ENCODE measurements at regions not wholly inside any gene's neighbourhood (a gene's known extent, or its start where the extent isn't known, plus 50 kb on each side); places are given as distances from the start of the nearest gene placed in this dataset.

GRCh38 chr3:24843955-24844354, 349.3 kb upstream of the THRB start:
- POLR2A ChIA-PET: no interaction called here
- Mint-ChIP-seq H3K4me3 (no peak overlapping the region), H3K27ac (no peak overlapping the region), H3K27me3 (no peaks in the 10 kb centered on the region), H3K36me3 (no peaks in the 10 kb centered on the region), H3K4me1 (no peaks in the 10 kb centered on the region), H3K9me3 (no peaks in the 10 kb centered on the region)
- DNase-seq (no peak), ATAC-seq (ENCODE audit: low read depth) (no peak)

GRCh38 chr3:24845524-24846155, 351.0 kb upstream of the THRB start:
- no peaks in the 10 kb centered on the region for H3K4me1 Mint-ChIP-seq
- no peaks in the 10 kb centered on the region for H3K27me3 Mint-ChIP-seq
- H3K4me3 Mint-ChIP-seq: no peak overlapping the region
- no peaks in the 10 kb centered on the region for H3K36me3 Mint-ChIP-seq
- ATAC-seq (ENCODE audit: low read depth) (no peak), DNase-seq (no peak)
- no peaks in the 10 kb centered on the region for H3K9me3 Mint-ChIP-seq
- H3K27ac Mint-ChIP-seq: no peak overlapping the region
- POLR2A ChIA-PET: no interaction called here

- DNase-seq: no peak
These were observed 351.7 kb upstream of the THRB start for GRCh38 chr3:24846286-24846860.

GRCh38 chr3:24850245-24850644, 355.6 kb upstream of the THRB start:
- no peaks in the 10 kb centered on the region for H3K36me3 Mint-ChIP-seq
- ATAC-seq (ENCODE audit: low read depth) (no peak), DNase-seq (no peak)
- H3K27me3 Mint-ChIP-seq: no peaks in the 10 kb centered on the region
- no peak overlapping the region for H3K4me3 Mint-ChIP-seq
- H3K4me1 Mint-ChIP-seq: no peaks in the 10 kb centered on the region
- POLR2A ChIA-PET: no interaction called here
- no peaks in the 10 kb centered on the region for H3K9me3 Mint-ChIP-seq
- no peak overlapping the region for H3K27ac Mint-ChIP-seq

More at GRCh38 chr3:24846286-24846860, 351.7 kb upstream of the THRB start:
- Mint-ChIP-seq H3K27me3 (no peaks in the 10 kb centered on the region), H3K9me3 (no peaks in the 10 kb centered on the region), H3K4me1 (no peaks in the 10 kb centered on the region), H3K27ac (no peak overlapping the region), H3K36me3 (no peaks in the 10 kb centered on the region), H3K4me3 (no peak overlapping the region)
- no peak for ATAC-seq (ENCODE audit: low read depth)
- POLR2A ChIA-PET: no interaction called here

GRCh38 chr3:24853685-24854490, 359.2 kb upstream of the THRB start:
- no peaks in the 10 kb centered on the region for H3K4me1 Mint-ChIP-seq
- no peak overlapping the region for H3K27ac Mint-ChIP-seq
- no peaks in the 10 kb centered on the region for H3K36me3 Mint-ChIP-seq
- H3K9me3 Mint-ChIP-seq: no peaks in the 10 kb centered on the region
- no peak overlapping the region for H3K4me3 Mint-ChIP-seq
- no peaks in the 10 kb centered on the region for H3K27me3 Mint-ChIP-seq
- no peak for DNase-seq
- POLR2A ChIA-PET: no interaction called here
- no peak for ATAC-seq (ENCODE audit: low read depth)

GRCh38 chr3:24854748-24855147, 360.1 kb upstream of the THRB start:
- Mint-ChIP-seq H3K4me3 (no peak overlapping the region), H3K27me3 (no peaks in the 10 kb centered on the region), H3K9me3 (no peaks in the 10 kb centered on the region), H3K4me1 (no peaks in the 10 kb centered on the region), H3K27ac (no peak overlapping the region), H3K36me3 (no peaks in the 10 kb centered on the region)
- no peak for ATAC-seq (ENCODE audit: low read depth)
- POLR2A ChIA-PET: no interaction called here
- DNase-seq: no peak

- Mint-ChIP-seq H3K4me1 (no peaks in the 10 kb centered on the region), H3K27me3 (no peaks in the 10 kb centered on the region), H3K36me3 (no peaks in the 10 kb centered on the region), H3K9me3 (no peaks in the 10 kb centered on the region), H3K4me3 (no peak overlapping the region), H3K27ac (no peak overlapping the region)
- DNase-seq: no peak
- POLR2A ChIA-PET: no interaction called here
- no peak for ATAC-seq (ENCODE audit: low read depth)
These were observed 363.3 kb upstream of the THRB start for GRCh38 chr3:24857945-24858344.

- DNase-seq: no peak
- H3K9me3 Mint-ChIP-seq: no peaks in the 10 kb centered on the region
- no peak overlapping the region for H3K27ac Mint-ChIP-seq
- POLR2A ChIA-PET: no interaction called here
- H3K36me3 Mint-ChIP-seq: no peaks in the 10 kb centered on the region
- no peaks in the 10 kb centered on the region for H3K27me3 Mint-ChIP-seq
- ATAC-seq (ENCODE audit: low read depth): no peak
- H3K4me1 Mint-ChIP-seq: no peaks in the 10 kb centered on the region
- no peak overlapping the region for H3K4me3 Mint-ChIP-seq
These were observed 368.6 kb upstream of the THRB start for GRCh38 chr3:24863215-24863614.

- no peak overlapping the region for H3K4me3 Mint-ChIP-seq
- POLR2A ChIA-PET: no interaction called here
- ATAC-seq (ENCODE audit: low read depth) (no peak), DNase-seq (no peak)
- no peaks in the 10 kb centered on the region for H3K36me3 Mint-ChIP-seq
- H3K27me3 Mint-ChIP-seq: no peaks in the 10 kb centered on the region
- H3K27ac Mint-ChIP-seq: no peak overlapping the region
- H3K9me3 Mint-ChIP-seq: no peaks in the 10 kb centered on the region
- no peaks in the 10 kb centered on the region for H3K4me1 Mint-ChIP-seq
These were observed 373.1 kb upstream of the THRB start for GRCh38 chr3:24867783-24868182.

GRCh38 chr3:24881239-24881638, 386.6 kb upstream of the THRB start:
- POLR2A ChIA-PET: no interaction called here
- no peaks in the 10 kb centered on the region for H3K27me3 Mint-ChIP-seq
- no peak overlapping the region for H3K4me3 Mint-ChIP-seq
- no peaks in the 10 kb centered on the region for H3K36me3 Mint-ChIP-seq
- no peak overlapping the region for H3K27ac Mint-ChIP-seq
- no peaks in the 10 kb centered on the region for H3K4me1 Mint-ChIP-seq
- DNase-seq (no peak), ATAC-seq (ENCODE audit: low read depth) (no peak)
- H3K9me3 Mint-ChIP-seq: no peaks in the 10 kb centered on the region

GRCh38 chr3:24886501-24886900, 391.9 kb upstream of the THRB start:
- ATAC-seq (ENCODE audit: low read depth) (no peak), DNase-seq (no peak)
- Mint-ChIP-seq H3K4me1 (no peaks in the 10 kb centered on the region), H3K9me3 (peaks cover 4% of the 10 kb centered on the region), H3K36me3 (no peaks in the 10 kb centered on the region), H3K27ac (no peak overlapping the region), H3K4me3 (no peak overlapping the region), H3K27me3 (no peaks in the 10 kb centered on the region)
- POLR2A ChIA-PET: interaction anchor here (0.5 kb wide), 1 partner anchor 8 kb away, joined by 4 read pairs; no protein-coding TSS in a partner anchor

GRCh38 chr3:24890012-24890411, 395.4 kb upstream of the THRB start:
- POLR2A ChIA-PET: no interaction called here
- H3K4me1 Mint-ChIP-seq: no peaks in the 10 kb centered on the region
- no peaks in the 10 kb centered on the region for H3K27me3 Mint-ChIP-seq
- no peaks in the 10 kb centered on the region for H3K36me3 Mint-ChIP-seq
- H3K9me3 Mint-ChIP-seq: peaks cover 4% of the 10 kb centered on the region
- ATAC-seq (ENCODE audit: low read depth) (no peak), DNase-seq (no peak)
- H3K27ac Mint-ChIP-seq: no peak overlapping the region
- no peak overlapping the region for H3K4me3 Mint-ChIP-seq

- H3K9me3 Mint-ChIP-seq: peaks cover 2% of the 10 kb centered on the region
- no peak overlapping the region for H3K27ac Mint-ChIP-seq
- H3K4me1 Mint-ChIP-seq: no peaks in the 10 kb centered on the region
- DNase-seq: no peak
- H3K4me3 Mint-ChIP-seq: no peak overlapping the region
- POLR2A ChIA-PET: no interaction called here
- no peak for ATAC-seq (ENCODE audit: low read depth)
- H3K27me3 Mint-ChIP-seq: no peaks in the 10 kb centered on the region
- no peaks in the 10 kb centered on the region for H3K36me3 Mint-ChIP-seq
These were observed 404.7 kb upstream of the THRB start for GRCh38 chr3:24899373-24899772.

GRCh38 chr3:24899901-24900603, 405.4 kb upstream of the THRB start:
- DNase-seq (no peak), ATAC-seq (ENCODE audit: low read depth) (no peak)
- POLR2A ChIA-PET: no interaction called here
- H3K27me3 Mint-ChIP-seq: no peaks in the 10 kb centered on the region
- no peak overlapping the region for H3K27ac Mint-ChIP-seq
- no peaks in the 10 kb centered on the region for H3K36me3 Mint-ChIP-seq
- no peak overlapping the region for H3K4me3 Mint-ChIP-seq
- H3K4me1 Mint-ChIP-seq: no peaks in the 10 kb centered on the region
- peaks cover 2% of the 10 kb centered on the region for H3K9me3 Mint-ChIP-seq
